GM23248 (cell line): ENCODE measurements at regions not wholly inside any gene's neighbourhood (a gene's known extent, or its start where the extent isn't known, plus 50 kb on each side); places are given as distances from the start of the nearest gene placed in this dataset.
"Not testable (repeated sequence)": the region's sequence is repeated elsewhere in the genome, so short reads cannot be mapped to it uniquely, and the experiment has no call there.

ENCODE experiments used
- DNase-seq: peaks from one replicate; pipeline ENCODE4 v3.0.0-alpha.2; 2015
- H2AFZ ChIP-seq: fragments of 200-600 bp; sonication (generic); 2 replicates; pipeline ENCODE4 v1.6.1; 2016; ENCODE audit warnings: antibody characterized with exemption
- H3F3A ChIP-seq: fragments of 200-600 bp; sonication (generic); 2 replicates; pipeline ENCODE4 v1.6.1; 2016; ENCODE audit warnings: mild to moderate bottlenecking, antibody characterized with exemption, mixed run types; ENCODE audit not compliant: insufficient read depth
- H3K27ac ChIP-seq: fragments of 200-600 bp; sonication (generic); 2 replicates; pipeline ENCODE4 v1.5.1; 2016; ENCODE audit warnings: mild to moderate bottlenecking
- H3K27me3 ChIP-seq: fragments of 200-600 bp; sonication (generic); replicated peaks from 2 replicates; pipeline ENCODE4 v1.6.1; 2016; ENCODE audit warnings: mild to moderate bottlenecking; ENCODE audit not compliant: insufficient read depth
- H3K36me3 ChIP-seq: fragments of 200-600 bp; sonication (generic); 2 replicates; pipeline ENCODE4 v1.6.1; 2016; ENCODE audit warnings: low read depth, mild to moderate bottlenecking
- H3K4me1 ChIP-seq: fragments of 200-600 bp; sonication (generic); 2 replicates; pipeline ENCODE4 v1.6.1; 2016; ENCODE audit warnings: mild to moderate bottlenecking; ENCODE audit not compliant: insufficient read depth
- H3K4me2 ChIP-seq: fragments of 200-600 bp; sonication (generic); one replicate; pipeline ENCODE4 v1.6.1; 2016; ENCODE audit warnings: mild to moderate bottlenecking; ENCODE audit not compliant: unreplicated experiment
- H3K4me3 ChIP-seq: fragments of 200-600 bp; sonication (generic); 2 replicates; pipeline ENCODE4 v1.5.1; 2016; ENCODE audit warnings: mild to moderate bottlenecking
- H3K79me2 ChIP-seq: fragments of 200-600 bp; sonication (generic); 2 replicates; pipeline ENCODE4 v1.6.1; 2016; ENCODE audit warnings: mild to moderate bottlenecking; ENCODE audit not compliant: insufficient read depth
- H3K9ac ChIP-seq: fragments of 200-600 bp; sonication (generic); 2 replicates; pipeline ENCODE4 v1.6.1; 2016; ENCODE audit warnings: mild to moderate bottlenecking
- H3K9me2 ChIP-seq: fragments of 200-600 bp; sonication (generic); 2 replicates; pipeline ENCODE4 v1.6.1; 2016; ENCODE audit warnings: mixed run types, mild to moderate bottlenecking, moderate library complexity; ENCODE audit not compliant: insufficient read depth
- H3K9me3 ChIP-seq: fragments of 200-600 bp; sonication (generic); one replicate; pipeline ENCODE4 v1.6.1; 2017; ENCODE audit warnings: low read depth
- H4K20me1 ChIP-seq: fragments of 200-600 bp; sonication (generic); 2 replicates; pipeline ENCODE4 v1.6.0; 2016; ENCODE audit not compliant: insufficient read depth
- EZH2 ChIP-seq: fragments of 200-600 bp; sonication (generic); IDR thresholded peaks from 2 replicates; pipeline ENCODE4 v1.6.1; 2018; ENCODE audit warnings: antibody characterized with exemption, mild to moderate bottlenecking; ENCODE audit not compliant: insufficient read depth, poor library complexity, severe bottlenecking
- EZH2phosphoT487 ChIP-seq: fragments of 200-600 bp; sonication (generic); IDR thresholded peaks from 2 replicates; pipeline ENCODE4 v1.6.1; 2018; ENCODE audit warnings: antibody characterized with exemption, moderate library complexity, mild to moderate bottlenecking, low read depth; ENCODE audit not compliant: insufficient read depth
- WGBS, 2 experiments: methylation state at CpG; one replicate each; pipeline ENCODE4 v1.1.6; 2015 to 2017; ENCODE audit warnings: low lambda C conversion rate in 2 of 2, low coverage in 1 of 2; ENCODE audit errors: missing lambda C conversion rate in 2 of 2; 5-methylcytosine and 5-hydroxymethylcytosine counted together
- in situ Hi-C: fragments of 300-500 bp; cut with MboI; formaldehyde crosslinking; loops from 2 replicates; pipeline ENCODE4 v1.15.0; 2020

DNA sequence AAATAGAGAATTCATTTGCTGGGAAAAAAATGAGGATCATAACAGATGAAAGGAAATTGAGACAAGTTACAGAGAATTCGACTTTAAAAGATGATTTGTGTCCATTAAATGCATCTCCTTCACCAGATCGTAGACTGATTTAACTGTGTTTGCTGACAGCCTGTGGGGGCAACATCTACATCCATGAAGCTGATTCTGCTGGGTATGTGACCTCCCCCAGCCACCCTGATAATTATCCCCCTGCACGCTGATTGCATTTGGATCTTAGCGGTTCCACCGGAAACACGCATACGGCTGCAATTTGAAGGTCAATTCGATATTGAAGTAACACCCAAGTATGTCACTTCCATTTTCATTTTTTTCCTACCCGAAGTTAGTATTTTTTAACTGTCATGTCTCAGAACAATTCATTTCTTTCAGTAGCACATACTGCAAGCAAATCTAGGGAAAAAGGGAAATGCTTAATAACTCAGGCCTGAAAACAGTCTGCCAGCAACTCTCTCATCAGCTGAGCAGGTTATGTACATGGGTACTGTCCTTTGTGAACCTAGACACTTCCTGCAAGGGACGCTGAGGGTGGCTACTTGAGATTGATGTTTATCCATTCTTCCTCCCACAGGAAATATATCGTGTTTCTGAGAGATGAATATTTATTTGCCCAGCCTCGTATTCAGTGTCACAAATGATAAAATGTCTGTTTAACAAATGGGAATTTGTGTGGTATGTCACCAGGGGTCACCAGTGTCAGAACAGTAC is 134.9 kb downstream of the ZNF22 start:
- 49 to 55% methylated on average over 12 of the region's 12 CpGs for WGBS, 2 experiments
- Histone ChIP-seq H3K4me3 (no peak overlapping the region), H3K9ac (no peak overlapping the region), H3K36me3 (no peaks in the 10 kb centered on the region), H3K79me2 (no peaks in the 10 kb centered on the region), H4K20me1 (no peaks in the 10 kb centered on the region), H3F3A (no peaks in the 10 kb centered on the region), H3K4me1 (no peaks in the 10 kb centered on the region), H3K27ac (no peak overlapping the region), H3K27me3 (no peaks in the 10 kb centered on the region), H3K9me2 (no peaks in the 10 kb centered on the region), H3K4me2 (no peak overlapping the region), H3K9me3 (no peaks in the 10 kb centered on the region), H2AFZ (no peak overlapping the region)
- in situ Hi-C loops: no loop called here
- no peak for DNase-seq
- no peak for TF ChIP-seq EZH2phosphoT487
- TF ChIP-seq EZH2: no peak

DNA sequence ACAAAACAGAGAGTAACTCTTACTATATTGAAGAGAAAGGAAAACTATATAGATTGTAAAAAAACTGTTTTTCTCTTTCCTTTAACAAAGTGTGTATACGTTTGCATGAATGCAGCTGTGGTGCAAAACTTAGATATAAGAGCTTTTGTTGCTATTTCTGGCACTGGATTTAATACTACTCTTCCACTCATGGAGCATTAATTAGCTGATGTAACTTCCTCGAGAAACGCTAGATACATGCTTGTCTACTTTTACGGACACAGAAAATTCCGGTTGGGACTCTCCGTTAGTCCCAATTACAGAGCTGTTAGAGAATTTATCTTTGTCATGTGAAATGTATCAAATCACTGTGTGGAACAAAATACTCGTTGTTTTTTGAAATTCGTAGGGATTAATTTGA is 135.5 kb downstream of the ZNF22 start:
- Histone ChIP-seq H3K4me2 (no peak overlapping the region), H3K4me3 (no peak overlapping the region), H3K27ac (no peak overlapping the region), H2AFZ (no peak overlapping the region; the same call in 1 of the 2 replicates), H3K79me2 (no peaks in the 10 kb centered on the region), H3K36me3 (no peaks in the 10 kb centered on the region), H3K9me2 (no peaks in the 10 kb centered on the region), H3K27me3 (no peaks in the 10 kb centered on the region), H3K9ac (no peak overlapping the region), H3K4me1 (no peaks in the 10 kb centered on the region), H4K20me1 (no peaks in the 10 kb centered on the region), H3F3A (no peaks in the 10 kb centered on the region), H3K9me3 (no peaks in the 10 kb centered on the region)
- DNase-seq: no peak
- TF ChIP-seq EZH2 (no peak), EZH2phosphoT487 (no peak)
- WGBS, 2 experiments: 9 to 11% methylated on average over 8 of the region's 8 CpGs
- in situ Hi-C loops: no loop called here

DNA sequence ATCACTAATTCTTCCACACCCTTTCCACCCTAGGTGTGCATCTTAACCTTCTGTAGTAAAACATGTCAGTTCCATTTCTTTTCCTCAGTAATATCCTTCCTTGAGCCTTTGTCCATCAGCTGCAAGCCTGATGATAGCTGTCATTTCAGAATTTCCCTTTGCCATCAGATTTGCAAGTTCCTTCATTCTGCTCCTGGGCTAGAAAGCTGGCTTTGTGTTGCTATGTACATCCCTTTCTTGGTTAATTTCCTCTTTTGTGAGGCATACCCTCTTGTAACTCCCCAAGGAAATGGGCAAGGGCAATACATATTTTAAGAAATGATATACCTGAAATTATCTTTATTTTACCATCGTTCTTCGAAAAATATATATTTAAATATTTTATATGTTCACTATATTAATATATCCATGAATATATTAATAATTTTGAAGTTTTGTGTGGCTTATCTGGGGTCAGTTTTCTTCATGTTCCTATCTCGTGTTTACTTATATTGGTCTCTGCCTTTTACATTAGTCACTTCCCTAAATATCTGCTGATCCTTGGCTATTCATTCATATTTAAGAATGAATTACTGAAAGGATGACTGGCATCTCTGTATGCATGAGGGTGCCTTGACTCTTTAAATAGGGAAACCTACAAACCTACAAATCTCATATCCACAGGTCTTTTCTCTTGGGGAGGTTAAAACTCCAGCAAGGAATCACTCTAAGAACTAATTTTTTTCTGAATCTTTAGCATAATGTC is 143.8 kb downstream of the ZNF22 start:
- H3F3A ChIP-seq: no peaks in the 10 kb centered on the region
- H3K9me3 ChIP-seq: no peaks in the 10 kb centered on the region
- TF ChIP-seq EZH2: no peak
- DNase-seq: no peak
- no peaks in the 10 kb centered on the region for H3K79me2 ChIP-seq
- H4K20me1 ChIP-seq: no peaks in the 10 kb centered on the region
- no peaks in the 10 kb centered on the region for H3K36me3 ChIP-seq
- H3K4me1 ChIP-seq: no peaks in the 10 kb centered on the region
- no peak overlapping the region for H3K27ac ChIP-seq
- no peaks in the 10 kb centered on the region for H3K27me3 ChIP-seq
- H3K4me2 ChIP-seq: no peak overlapping the region
- H3K9me2 ChIP-seq: no peaks in the 10 kb centered on the region
- H3K4me3 ChIP-seq: no peak overlapping the region
- H3K9ac ChIP-seq: no peak overlapping the region
- in situ Hi-C loops: no loop called here
- 58 to 60% methylated on average over 3 of the region's 3 CpGs for WGBS, 2 experiments
- no peak overlapping the region for H2AFZ ChIP-seq

DNA sequence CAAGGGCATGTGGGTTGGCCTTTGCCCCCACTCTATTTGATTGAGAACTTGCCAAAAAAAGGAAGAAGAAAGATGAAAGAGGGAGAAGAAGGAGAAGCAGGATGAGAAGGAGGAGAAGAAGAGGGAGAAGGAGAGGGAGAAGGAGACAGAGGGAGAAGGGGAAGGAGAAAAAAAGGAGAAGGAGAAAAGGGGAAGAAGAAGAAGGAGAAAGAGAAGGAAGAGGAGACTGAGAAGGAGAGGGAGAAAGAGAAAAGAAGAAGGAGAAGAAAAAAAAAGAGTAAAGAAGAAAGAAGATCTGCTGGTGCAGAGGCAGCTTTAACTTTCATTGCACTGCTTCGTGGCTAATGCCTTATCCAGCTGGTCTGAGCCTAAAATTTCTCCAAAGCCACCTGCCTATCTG is 144.4 kb downstream of the ZNF22 start:
- H2AFZ ChIP-seq, H3K9me2 ChIP-seq: not testable (repeated sequence)

More for the DNA sequence above, 144.4 kb downstream of the ZNF22 start:
- H3K9ac ChIP-seq, in situ Hi-C loops, H3K27me3 ChIP-seq, H3K36me3 ChIP-seq, H3K79me2 ChIP-seq, H3K4me1 ChIP-seq, H3K9me3 ChIP-seq, DNase-seq, H3K27ac ChIP-seq, H3F3A ChIP-seq, H3K4me3 ChIP-seq, H4K20me1 ChIP-seq, H3K4me2 ChIP-seq: not testable (repeated sequence)
- 9 to 14% methylated on average over 1 of the region's 1 CpG for WGBS, 2 experiments
